ENCODE measurements at regions not wholly inside any gene's neighbourhood (a gene's known extent, or its start where the extent isn't known, plus 50 kb on each side); places are given as distances from the start of the nearest gene placed in this dataset.

- intact Hi-C loops (cut with DNase I) = no loop called here
Measured at GRCh38 chr3:5741017-5741416, 553.5 kb downstream of the EDEM1 start.

DNA sequence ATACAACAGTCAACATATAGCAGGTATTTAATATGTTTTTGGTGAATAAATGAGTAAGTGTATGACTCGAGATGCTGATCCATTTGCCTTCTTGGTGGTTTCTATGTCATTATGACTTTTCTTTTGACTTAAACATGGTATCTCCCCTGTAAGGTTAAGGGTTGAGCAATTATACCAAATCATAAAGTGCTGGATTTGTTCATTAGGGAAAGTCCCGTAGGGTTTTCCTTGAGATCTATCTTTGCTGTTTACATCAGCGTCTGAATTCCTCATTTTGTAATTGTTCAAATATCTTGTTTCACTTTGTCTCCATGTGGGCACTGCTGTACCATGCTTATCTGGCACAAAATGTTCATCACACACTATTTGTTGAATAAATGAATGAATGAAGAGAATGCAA lies 562.6 kb downstream of the EDEM1 start:
- intact Hi-C loops (cut with DNase I) = no loop called here
- Histone ChIP-seq H3K36me3 (no peaks in the 10 kb centered on the region), H3K27me3 (no peaks in the 10 kb centered on the region), H3K4me3 (no peak overlapping the region), H3K9me3 (no peaks in the 10 kb centered on the region), H3K27ac (no peak overlapping the region), H3K4me1 (no peaks in the 10 kb centered on the region)
- 76 to 86% (median 82%) methylated on average over 3 of the region's 3 CpGs for WGBS, 4 donors
- ATAC-seq (no peak), DNase-seq (no peak)
- no peak for TF ChIP-seq POLR2A (IDR thresholded peaks at IDR 0.05)
- TF ChIP-seq, protein P1, sequence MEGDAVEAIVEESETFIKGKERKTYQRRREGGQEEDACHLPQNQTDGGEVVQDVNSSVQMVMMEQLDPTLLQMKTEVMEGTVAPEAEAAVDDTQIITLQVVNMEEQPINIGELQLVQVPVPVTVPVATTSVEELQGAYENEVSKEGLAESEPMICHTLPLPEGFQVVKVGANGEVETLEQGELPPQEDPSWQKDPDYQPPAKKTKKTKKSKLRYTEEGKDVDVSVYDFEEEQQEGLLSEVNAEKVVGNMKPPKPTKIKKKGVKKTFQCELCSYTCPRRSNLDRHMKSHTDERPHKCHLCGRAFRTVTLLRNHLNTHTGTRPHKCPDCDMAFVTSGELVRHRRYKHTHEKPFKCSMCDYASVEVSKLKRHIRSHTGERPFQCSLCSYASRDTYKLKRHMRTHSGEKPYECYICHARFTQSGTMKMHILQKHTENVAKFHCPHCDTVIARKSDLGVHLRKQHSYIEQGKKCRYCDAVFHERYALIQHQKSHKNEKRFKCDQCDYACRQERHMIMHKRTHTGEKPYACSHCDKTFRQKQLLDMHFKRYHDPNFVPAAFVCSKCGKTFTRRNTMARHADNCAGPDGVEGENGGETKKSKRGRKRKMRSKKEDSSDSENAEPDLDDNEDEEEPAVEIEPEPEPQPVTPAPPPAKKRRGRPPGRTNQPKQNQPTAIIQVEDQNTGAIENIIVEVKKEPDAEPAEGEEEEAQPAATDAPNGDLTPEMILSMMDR (IDR thresholded peaks at IDR 0.05) = no peak

More at GRCh38 chr3:5741017-5741416, 553.5 kb downstream of the EDEM1 start:
- Histone ChIP-seq H3K27ac (no peak overlapping the region), H3K4me1 (no peaks in the 10 kb centered on the region), H3K4me3 (no peak overlapping the region), H3K27me3 (no peaks in the 10 kb centered on the region), H3K36me3 (no peaks in the 10 kb centered on the region), H3K9me3 (no peaks in the 10 kb centered on the region)
- TF ChIP-seq POLR2A (IDR thresholded peaks at IDR 0.05) = no peak
- TF ChIP-seq, protein P1 (IDR thresholded peaks at IDR 0.05) = no peak
- no peak for DNase-seq
- ATAC-seq = no peak
- WGBS, 4 donors = 85 to 96% (median 89%) methylated on average over 4 of the region's 4 CpGs

DNA sequence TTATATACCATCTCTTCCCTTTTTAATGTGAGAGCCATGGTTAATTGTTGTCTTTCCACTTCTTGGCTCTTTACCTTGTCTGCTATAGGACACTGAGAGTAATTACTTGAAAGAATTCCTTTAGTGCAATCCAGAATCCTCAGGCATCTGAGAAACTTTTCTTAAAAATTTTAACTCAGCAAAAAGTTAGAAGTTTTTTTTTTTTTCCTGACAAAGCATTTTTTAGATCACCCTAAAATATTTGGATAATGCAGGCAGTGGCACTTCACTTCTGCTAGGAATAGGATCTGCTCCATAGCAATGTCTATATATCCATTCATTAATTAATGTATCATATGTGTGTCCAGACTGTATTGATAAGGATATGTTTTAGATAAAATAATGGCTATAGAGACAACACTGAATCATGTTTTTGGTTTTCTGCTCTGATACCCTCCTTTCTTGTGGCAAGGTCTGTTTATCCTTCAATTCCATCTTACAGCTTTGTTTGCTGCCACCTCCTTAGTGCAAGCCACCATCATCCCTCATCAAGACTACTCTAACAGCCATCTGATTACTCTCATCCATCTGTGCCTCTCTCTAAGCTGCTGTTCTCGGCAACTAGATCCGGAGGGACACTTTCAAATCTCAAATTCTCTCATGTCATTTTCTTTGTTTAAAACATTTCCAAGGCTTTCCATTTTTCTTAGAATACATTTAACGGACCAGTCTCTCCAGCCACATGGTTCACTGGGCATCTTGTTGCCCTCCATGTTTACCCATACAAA lies 563.5 kb downstream of the EDEM1 start:
- H3K36me3 ChIP-seq = no peaks in the 10 kb centered on the region
- no peak for DNase-seq
- TF ChIP-seq POLR2A (IDR thresholded peaks at IDR 0.05) = no peak
- TF ChIP-seq, protein P1 (IDR thresholded peaks at IDR 0.05) = no peak
- ATAC-seq = no peak
- H3K27me3 ChIP-seq = no peaks in the 10 kb centered on the region
- no peaks in the 10 kb centered on the region for H3K4me1 ChIP-seq
- H3K27ac ChIP-seq = no peak overlapping the region
- 88 to 94% (median 90%) methylated on average over 3 of the region's 3 CpGs for WGBS, 4 donors
- no peaks in the 10 kb centered on the region for H3K9me3 ChIP-seq
- intact Hi-C loops (cut with DNase I) = no loop called here
- no peak overlapping the region for H3K4me3 ChIP-seq

GRCh38 chr3:5754602-5755001 lies 567.1 kb downstream of the EDEM1 start:
- no peak for TF ChIP-seq POLR2A (IDR thresholded peaks at IDR 0.05)
- TF ChIP-seq, protein P1 (IDR thresholded peaks at IDR 0.05) = no peak
- WGBS, 4 donors = 50 to 60% (median 55%) methylated on average over 2 of the region's 2 CpGs
- no peak overlapping the region for H3K27ac ChIP-seq
- DNase-seq = no peak
- intact Hi-C loops (cut with DNase I) = no loop called here
- no peaks in the 10 kb centered on the region for H3K4me1 ChIP-seq
- H3K9me3 ChIP-seq = no peaks in the 10 kb centered on the region
- H3K27me3 ChIP-seq = no peaks in the 10 kb centered on the region
- ATAC-seq = no peak
- no peaks in the 10 kb centered on the region for H3K36me3 ChIP-seq
- no peak overlapping the region for H3K4me3 ChIP-seq
